ENCODE measurements at regions not wholly inside any gene's neighbourhood (a gene's known extent, or its start where the extent isn't known, plus 50 kb on each side); places are given as distances from the start of the nearest gene placed in this dataset.

DNA sequence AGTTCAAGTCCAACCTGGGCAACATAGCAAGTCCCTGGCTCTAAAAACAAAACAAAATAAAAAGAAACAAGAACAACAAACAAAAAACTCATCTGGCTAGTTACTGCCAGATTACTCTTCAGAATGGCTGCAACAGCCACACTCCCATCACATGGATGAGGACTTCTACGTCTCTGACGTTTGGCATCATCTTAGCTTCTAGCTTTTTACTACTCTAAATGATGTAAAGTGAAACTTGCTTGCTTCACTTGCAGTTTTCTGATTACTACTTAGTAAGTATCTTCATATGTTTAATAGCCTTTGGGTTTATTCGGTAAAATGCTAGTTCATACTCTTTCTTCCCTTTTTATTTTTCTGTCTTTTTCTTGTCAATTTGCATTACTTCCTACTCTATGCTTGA is 161.1 kb upstream of the CARMIL1 start:
- TF ChIP-seq KMT2A (CRISPR knock-in tag; IDR thresholded peaks at IDR 0.05) (no peak), POLR2AphosphoS5 (IDR thresholded peaks at IDR 0.05; ENCODE audit: low read depth, low read length) (no peak)
